HFFc6 (cell line): ENCODE measurements at regions not wholly inside any gene's neighbourhood (a gene's known extent, or its start where the extent isn't known, plus 50 kb on each side); places are given as distances from the start of the nearest gene placed in this dataset.

Experiments used
- DNase-seq: peaks from one replicate; pipeline ENCODE4 v3.0.0-alpha.2; 2018
- H3K27ac Mint-ChIP-seq: 2 replicates; pipeline ENCODE4 v1.8.0; 2020; ENCODE audit warnings: mild to moderate bottlenecking, mixed read lengths
- H3K27me3 Mint-ChIP-seq: 2 replicates; pipeline ENCODE4 v1.8.0; 2021; ENCODE audit warnings: mild to moderate bottlenecking, moderate library complexity, mixed read lengths; ENCODE audit not compliant: insufficient read depth
- H3K36me3 Mint-ChIP-seq: 2 replicates; pipeline ENCODE4 v1.8.0; 2021; ENCODE audit warnings: low read depth, mixed read lengths
- H3K4me1 Mint-ChIP-seq: 2 replicates; pipeline ENCODE4 v1.8.0; 2020; ENCODE audit warnings: low read depth, mixed read lengths
- H3K4me3 Mint-ChIP-seq: 2 replicates; pipeline ENCODE4 v1.8.0; 2020; ENCODE audit warnings: mild to moderate bottlenecking, moderate library complexity, mixed read lengths
- H3K9me3 Mint-ChIP-seq: 2 replicates; pipeline ENCODE4 v1.8.0; 2020; ENCODE audit warnings: mild to moderate bottlenecking, mixed read lengths
- CTCF ChIP-seq: fragments of 200-600 bp; sonication (generic); IDR thresholded peaks from 2 replicates; pipeline ENCODE4 v1.5.0; 2021; ENCODE audit warnings: antibody characterized with exemption, mild to moderate bottlenecking

- no peaks in the 10 kb centered on the region for H3K4me1 Mint-ChIP-seq
- H3K4me3 Mint-ChIP-seq = no peak overlapping the region
- H3K36me3 Mint-ChIP-seq = no peaks in the 10 kb centered on the region
- H3K27ac Mint-ChIP-seq = no peak overlapping the region
- no peak for DNase-seq
- H3K9me3 Mint-ChIP-seq = peaks cover 29% of the 10 kb centered on the region
- no peak for TF ChIP-seq CTCF
- no peaks in the 10 kb centered on the region for H3K27me3 Mint-ChIP-seq
Observed at GRCh38 chr4:181008164-181008563, 1235.0 kb upstream of the TENM3 start.

GRCh38 chr4:181013162-181013561 is 1230.0 kb upstream of the TENM3 start:
- no peak overlapping the region for H3K27ac Mint-ChIP-seq
- H3K27me3 Mint-ChIP-seq = no peaks in the 10 kb centered on the region
- no peaks in the 10 kb centered on the region for H3K36me3 Mint-ChIP-seq
- DNase-seq = no peak
- H3K4me3 Mint-ChIP-seq = no peak overlapping the region
- no peaks in the 10 kb centered on the region for H3K4me1 Mint-ChIP-seq
- no peak for TF ChIP-seq CTCF
- H3K9me3 Mint-ChIP-seq = peaks cover 31% of the 10 kb centered on the region

GRCh38 chr4:181017038-181017437 is 1226.2 kb upstream of the TENM3 start:
- Mint-ChIP-seq H3K4me1 (no peaks in the 10 kb centered on the region), H3K27me3 (no peaks in the 10 kb centered on the region), H3K4me3 (no peak overlapping the region), H3K27ac (no peak overlapping the region), H3K36me3 (no peaks in the 10 kb centered on the region), H3K9me3 (peaks cover 32% of the 10 kb centered on the region)
- no peak for TF ChIP-seq CTCF
- no peak for DNase-seq

- Mint-ChIP-seq H3K4me3 (no peak overlapping the region), H3K27me3 (no peaks in the 10 kb centered on the region; the same call in 1 of the 2 replicates), H3K4me1 (no peaks in the 10 kb centered on the region)
Observed at GRCh38 chr4:181018472-181018871, 1224.7 kb upstream of the TENM3 start.

GRCh38 chr4:181018913-181019312 is 1224.3 kb upstream of the TENM3 start:
- Mint-ChIP-seq H3K36me3 (no peaks in the 10 kb centered on the region), H3K4me1 (no peaks in the 10 kb centered on the region), H3K27ac (no peak overlapping the region), H3K27me3 (no peaks in the 10 kb centered on the region; the same call in 1 of the 2 replicates), H3K9me3 (peaks cover 19% of the 10 kb centered on the region), H3K4me3 (no peak overlapping the region)
- no peak for TF ChIP-seq CTCF
- no peak for DNase-seq

More at GRCh38 chr4:181018472-181018871, 1224.7 kb upstream of the TENM3 start:
- H3K27ac Mint-ChIP-seq = no peak overlapping the region
- no peak for DNase-seq
- TF ChIP-seq CTCF = no peak
- peaks cover 22% of the 10 kb centered on the region for H3K9me3 Mint-ChIP-seq
- H3K36me3 Mint-ChIP-seq = no peaks in the 10 kb centered on the region

- Mint-ChIP-seq H3K36me3 (no peaks in the 10 kb centered on the region), H3K27me3 (no peaks in the 10 kb centered on the region; the same call in 1 of the 2 replicates), H3K4me1 (no peaks in the 10 kb centered on the region), H3K9me3 (peaks cover 26% of the 10 kb centered on the region), H3K4me3 (no peak overlapping the region), H3K27ac (no peak overlapping the region)
- no peak for TF ChIP-seq CTCF
- DNase-seq = no peak
Observed at GRCh38 chr4:181020456-181020855, 1222.7 kb upstream of the TENM3 start.
